ENCODE measurements at regions not wholly inside any gene's neighbourhood (a gene's known extent, or its start where the extent isn't known, plus 50 kb on each side); places are given as distances from the start of the nearest gene placed in this dataset.

DNA sequence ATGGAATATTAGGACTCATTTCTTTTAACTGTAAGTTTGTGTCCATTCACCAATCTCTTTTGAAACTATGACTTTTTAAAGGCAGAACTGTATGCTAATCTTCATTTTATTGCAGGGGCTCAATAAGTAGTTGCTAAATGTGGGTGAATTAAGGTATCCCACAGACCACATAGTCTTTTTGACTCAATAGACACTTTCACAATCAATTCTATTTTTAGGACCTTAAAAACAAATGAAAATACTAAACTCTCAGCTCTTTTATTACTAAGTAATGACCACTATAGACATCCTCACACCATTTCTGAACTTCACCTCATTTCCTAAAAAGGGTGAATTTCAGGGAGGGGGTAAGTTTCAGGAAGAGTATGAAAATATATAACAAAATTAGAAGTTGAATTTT lies 106.8 kb upstream of the BEND6 start:
- no peaks in the 10 kb centered on the region for H4K20me1 ChIP-seq (ENCODE audit: insufficient read depth)
- no peak overlapping the region for H2AFZ ChIP-seq (ENCODE audit: low read depth)
- H3K9ac ChIP-seq = no peak overlapping the region; the same call in 1 of the 2 replicates
- H3K36me3 ChIP-seq (ENCODE audit: insufficient read depth) = no peaks in the 10 kb centered on the region
- H3K27ac ChIP-seq = peak overlapping the region; percentile 17; the same call in 1 of the 2 replicates
- peak overlapping the region; percentile 92 for H3K4me2 ChIP-seq
- no peak overlapping the region for H3K4me3 ChIP-seq (IDR thresholded peaks at IDR 0.05; ENCODE audit: insufficient read depth, low read depth, low read length)
- TF ChIP-seq CTCF (conservative IDR thresholded peaks at IDR 0.05; ENCODE audit: low read depth, low read length) = no peak
- H3K4me1 ChIP-seq (ENCODE audit: low read depth, poor library complexity, severe bottlenecking) = peaks cover 90% of the 10 kb centered on the region
- peaks cover 44% of the 10 kb centered on the region; the same call in 1 of the 2 replicates for H3K79me2 ChIP-seq (ENCODE audit: insufficient read depth, low read depth)
- H3K27me3 ChIP-seq (ENCODE audit: insufficient read depth, low read depth) = no peaks in the 10 kb centered on the region

GRCh38 chr6:56845032-56845431 lies 109.9 kb upstream of the BEND6 start:
- Histone ChIP-seq H3K27me3 (ENCODE audit: insufficient read depth, low read depth) (no peaks in the 10 kb centered on the region), H2AFZ (ENCODE audit: low read depth) (no peak overlapping the region), H3K4me2 (no peak overlapping the region; the same call in 1 of the 2 replicates), H3K4me1 (ENCODE audit: low read depth, poor library complexity, severe bottlenecking) (peaks cover 63% of the 10 kb centered on the region), H3K79me2 (ENCODE audit: insufficient read depth, low read depth) (peaks cover 68% of the 10 kb centered on the region), H3K9ac (no peak overlapping the region), H3K27ac (no peak overlapping the region), H3K36me3 (ENCODE audit: insufficient read depth) (no peaks in the 10 kb centered on the region), H4K20me1 (ENCODE audit: insufficient read depth) (peaks cover 2% of the 10 kb centered on the region; the same call in 1 of the 2 replicates), H3K4me3 (IDR thresholded peaks at IDR 0.05; ENCODE audit: insufficient read depth, low read depth, low read length) (no peak overlapping the region)
- no peak for TF ChIP-seq CTCF (conservative IDR thresholded peaks at IDR 0.05; ENCODE audit: low read depth, low read length)

DNA sequence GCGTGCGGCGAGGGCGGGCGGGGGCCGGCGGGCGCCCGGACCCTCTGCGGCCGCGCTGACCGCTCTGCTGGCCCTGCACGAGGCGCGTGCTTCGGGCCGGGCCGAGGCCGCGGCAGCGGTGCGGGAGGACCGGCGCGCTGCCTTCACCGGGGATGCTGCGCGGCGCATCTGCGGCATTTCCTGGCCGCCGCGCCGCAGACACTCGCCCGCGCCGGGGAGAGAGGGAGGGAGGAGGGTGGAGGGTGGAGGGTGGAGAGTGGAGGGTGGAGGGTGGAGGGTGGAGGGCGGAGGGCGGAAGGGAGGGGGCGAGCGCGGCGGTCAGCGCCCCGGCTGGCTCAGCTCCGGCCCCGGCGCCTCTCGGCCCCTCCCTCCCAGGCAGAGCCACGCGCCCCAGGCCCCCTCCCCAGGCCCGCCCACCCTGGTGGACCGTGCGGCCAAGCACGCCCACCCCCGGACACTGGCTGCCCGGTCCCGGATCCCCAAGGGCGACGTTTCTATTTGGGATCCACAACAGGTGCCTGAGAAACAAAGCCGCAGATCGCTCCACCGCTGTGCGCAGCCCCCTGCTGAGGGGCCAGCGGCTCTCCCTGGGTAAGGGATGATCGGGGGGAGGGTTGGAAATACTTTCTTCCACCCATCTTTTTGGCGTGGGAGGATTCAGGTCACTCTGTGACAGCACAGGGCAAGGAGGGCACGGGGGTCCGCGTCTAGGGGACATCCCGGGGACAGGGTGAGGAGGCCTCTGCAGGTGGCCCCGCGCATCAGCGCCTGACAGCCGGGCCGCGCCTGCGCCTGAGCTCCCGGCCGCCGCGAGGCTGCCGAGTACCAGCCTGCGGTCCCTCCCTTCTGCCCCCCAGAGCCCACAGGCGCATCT lies 111.2 kb upstream of the BEND6 start:
- Histone ChIP-seq H3K4me3 (IDR thresholded peaks at IDR 0.05; ENCODE audit: insufficient read depth, low read depth, low read length) (peak overlapping the region; percentile 1), H3K27ac (peak overlapping the region; percentile 87), H3K79me2 (ENCODE audit: insufficient read depth, low read depth) (peaks cover 77% of the 10 kb centered on the region), H2AFZ (ENCODE audit: low read depth) (peak overlapping the region; percentile 45; the same call in 1 of the 2 replicates), H4K20me1 (ENCODE audit: insufficient read depth) (peaks cover 11% of the 10 kb centered on the region; the same call in 1 of the 2 replicates), H3K4me2 (peak overlapping the region; percentile 60), H3K4me1 (ENCODE audit: low read depth, poor library complexity, severe bottlenecking) (peaks cover 63% of the 10 kb centered on the region), H3K9ac (peak overlapping the region; percentile 84), H3K27me3 (ENCODE audit: insufficient read depth, low read depth) (no peaks in the 10 kb centered on the region), H3K36me3 (ENCODE audit: insufficient read depth) (no peaks in the 10 kb centered on the region)
- TF ChIP-seq CTCF (conservative IDR thresholded peaks at IDR 0.05; ENCODE audit: low read depth, low read length) = peak; percentile 50

DNA sequence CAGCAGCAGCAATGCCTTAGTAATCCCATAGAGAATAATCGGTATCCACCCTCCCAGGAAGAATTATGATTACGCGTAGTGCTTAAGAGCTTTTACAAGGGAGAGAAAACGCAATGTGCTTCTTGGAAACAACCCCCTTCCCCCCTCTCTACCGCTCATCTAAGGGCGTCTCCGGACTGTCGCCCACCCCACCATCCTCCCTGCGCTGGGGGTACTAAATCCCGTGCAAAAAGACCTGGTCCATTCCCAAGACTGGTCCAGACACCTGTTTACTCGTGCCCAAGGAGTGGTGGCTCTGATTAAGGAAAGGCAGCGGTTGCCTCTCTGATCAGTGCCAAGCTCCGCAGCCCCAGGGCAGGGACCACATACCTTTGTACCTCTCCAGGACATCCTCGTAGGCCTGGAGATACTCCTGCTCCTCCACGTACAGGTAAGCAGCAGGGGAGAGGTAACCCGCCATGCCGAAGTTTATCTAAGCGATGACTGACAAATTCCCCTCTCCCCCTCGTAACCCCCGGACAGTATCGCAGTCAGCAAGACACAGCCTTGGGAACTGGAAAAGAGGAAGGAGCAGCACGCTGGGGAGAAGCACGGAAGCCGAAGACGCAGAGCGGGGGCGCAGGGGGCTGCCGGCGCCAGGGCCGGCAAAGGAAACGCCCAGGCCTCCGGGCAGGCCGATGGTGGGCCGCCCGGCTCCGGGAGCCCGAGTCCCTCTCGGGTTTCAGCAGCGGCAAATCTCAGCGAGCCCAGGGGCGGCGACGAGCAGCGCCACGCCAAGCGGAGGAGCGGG lies 112.0 kb upstream of the BEND6 start:
- Histone ChIP-seq H3K27ac (peak overlapping the region; percentile 87), H3K27me3 (ENCODE audit: insufficient read depth, low read depth) (no peaks in the 10 kb centered on the region), H3K36me3 (ENCODE audit: insufficient read depth) (no peaks in the 10 kb centered on the region), H3K4me3 (IDR thresholded peaks at IDR 0.05; ENCODE audit: insufficient read depth, low read depth, low read length) (peak overlapping the region; percentile 44), H3K79me2 (ENCODE audit: insufficient read depth, low read depth) (peaks cover 77% of the 10 kb centered on the region), H3K4me1 (ENCODE audit: low read depth, poor library complexity, severe bottlenecking) (peaks cover 63% of the 10 kb centered on the region), H3K4me2 (peak overlapping the region; percentile 65), H3K9ac (peak overlapping the region; percentile 84), H4K20me1 (ENCODE audit: insufficient read depth) (peaks cover 11% of the 10 kb centered on the region; the same call in 1 of the 2 replicates), H2AFZ (ENCODE audit: low read depth) (no peak overlapping the region)
- no peak for TF ChIP-seq CTCF (conservative IDR thresholded peaks at IDR 0.05; ENCODE audit: low read depth, low read length)

Data from KMS-11 (cell line).